PC-9 (cell line): ENCODE measurements at regions not wholly inside any gene's neighbourhood (a gene's known extent, or its start where the extent isn't known, plus 50 kb on each side); places are given as distances from the start of the nearest gene placed in this dataset.

Experiments used
- BruUV-seq: library from RNA; stranded (reverse); fragments of 400-500 nt; replicated peaks from 2 replicates; lab custom pipeline; 2021; lab: Mats Ljungman, UMichigan
- CTCF ChIA-PET: fragments of 300-600 bp; sonication (Branson Sonifier 250); formaldehyde crosslinking; loops from one replicate; lab custom pipeline; 2022; ENCODE audit warnings: antibody characterized with exemption; lab: Charles Lee
- POLR2A ChIA-PET: fragments of 300-600 bp; sonication (Branson Sonifier 250); formaldehyde crosslinking; loops from one replicate; lab custom pipeline; 2022; ENCODE audit warnings: antibody characterized with exemption; ENCODE audit not compliant: unreplicated experiment; lab: Charles Lee
- DNase-seq, 2 experiments: peaks; one replicate each; pipeline versions ENCODE4 v3.0.0 to v3.0.0-alpha.2; 2015 to 2022; ENCODE audit warnings: mixed read lengths in 1 of 2
- H2AFZ ChIP-seq: fragments of 200-600 bp; sonication (generic); 2 replicates; pipeline ENCODE4 v1.8.1; 2017; ENCODE audit warnings: antibody characterized with exemption
- H3F3A ChIP-seq: fragments of 200-600 bp; sonication (generic); 2 replicates; pipeline ENCODE4 v1.8.1; 2017; ENCODE audit warnings: antibody characterized with exemption, mild to moderate bottlenecking, low read depth; ENCODE audit not compliant: insufficient read depth
- H3K27ac ChIP-seq: fragments of 200-600 bp; sonication (generic); 2 replicates; pipeline ENCODE4 v1.6.1; 2016; ENCODE audit warnings: mixed run types
- H3K27me3 ChIP-seq: fragments of 200-600 bp; sonication (generic); 2 replicates; pipeline ENCODE4 v1.6.1; 2016; ENCODE audit warnings: low read depth, mixed run types; ENCODE audit not compliant: insufficient read depth
- H3K36me3 ChIP-seq: fragments of 200-600 bp; sonication (generic); 2 replicates; pipeline ENCODE4 v1.6.1; 2016; ENCODE audit warnings: low read depth, mixed run types
- H3K4me1 ChIP-seq: fragments of 200-600 bp; sonication (generic); replicated peaks from 2 replicates; pipeline ENCODE4 v1.6.1; 2016; ENCODE audit warnings: mixed run types; ENCODE audit not compliant: insufficient read depth
- H3K4me2 ChIP-seq: fragments of 200-600 bp; sonication (generic); 2 replicates; pipeline ENCODE4 v1.6.1; 2017; ENCODE audit warnings: mixed run types
- H3K4me3 ChIP-seq: fragments of 200-600 bp; sonication (generic); 2 replicates; pipeline ENCODE4 v1.6.1; 2016; ENCODE audit warnings: mixed run types
- H3K79me2 ChIP-seq: fragments of 200-600 bp; sonication (generic); 2 replicates; pipeline ENCODE4 v1.6.1; 2017; ENCODE audit warnings: low read depth, mixed run types
- H3K9me2 ChIP-seq: fragments of 200-600 bp; sonication (generic); 2 replicates; pipeline ENCODE4 v1.8.1; 2017; ENCODE audit warnings: mild to moderate bottlenecking; ENCODE audit not compliant: insufficient read depth
- H3K9me3 ChIP-seq: fragments of 200-600 bp; sonication (generic); 2 replicates; pipeline ENCODE4 v1.8.1; 2016; ENCODE audit warnings: low read depth; ENCODE audit not compliant: insufficient read depth
- H4K20me1 ChIP-seq: fragments of 200-600 bp; sonication (generic); 2 replicates; pipeline ENCODE4 v1.8.1; 2017; ENCODE audit not compliant: insufficient read depth
- CTCF ChIP-seq: fragments of 200-600 bp; sonication (generic); conservative IDR thresholded peaks from 2 replicates; pipeline ENCODE4 v1.6.1; 2017; ENCODE audit warnings: mixed run types, antibody characterized with exemption, mild to moderate bottlenecking, moderate library complexity
- EZH2 ChIP-seq: fragments of 200-600 bp; sonication (generic); IDR thresholded peaks from 2 replicates; pipeline ENCODE4 v1.8.0; 2017; ENCODE audit warnings: antibody characterized with exemption, low read depth
- intact Hi-C: fragments of 100-400 bp; cut with micrococcal nuclease; formaldehyde crosslinking; loops from one replicate; pipeline ENCODE4 v1.10.0; 2022; ENCODE audit not compliant: unreplicated experiment

GRCh38 chr4:164550989-164551712 lies 202.8 kb upstream of the SMIM31 start:
- H3K4me1 ChIP-seq: no peaks in the 10 kb centered on the region
- H3K27me3 ChIP-seq: no peaks in the 10 kb centered on the region
- DNase-seq: no peak
- no peaks in the 10 kb centered on the region for H3F3A ChIP-seq
- CTCF ChIA-PET: no interaction called here
- no peaks in the 10 kb centered on the region for H3K36me3 ChIP-seq
- no peak overlapping the region for H3K27ac ChIP-seq
- H3K9me2 ChIP-seq: no peaks in the 10 kb centered on the region
- H2AFZ ChIP-seq: no peak overlapping the region
- intact Hi-C loops: no loop called here
- no peaks in the 10 kb centered on the region for H4K20me1 ChIP-seq
- POLR2A ChIA-PET: no interaction called here
- TF ChIP-seq CTCF (no peak), EZH2 (no peak)
- H3K79me2 ChIP-seq: no peaks in the 10 kb centered on the region
- no peak overlapping the region for H3K4me2 ChIP-seq
- no peaks in the 10 kb centered on the region for H3K9me3 ChIP-seq
- BruUV-seq: no TSS peak
- no peak overlapping the region for H3K4me3 ChIP-seq

- TF ChIP-seq EZH2: no peak
- no peak for TF ChIP-seq CTCF
- Histone ChIP-seq H3K9me2 (no peaks in the 10 kb centered on the region), H3K36me3 (no peaks in the 10 kb centered on the region), H4K20me1 (no peaks in the 10 kb centered on the region), H3K9me3 (no peaks in the 10 kb centered on the region), H3K4me3 (no peak overlapping the region), H3K27me3 (no peaks in the 10 kb centered on the region), H3K27ac (no peak overlapping the region), H3K4me2 (no peak overlapping the region), H3K4me1 (no peaks in the 10 kb centered on the region), H3K79me2 (no peaks in the 10 kb centered on the region), H3F3A (no peaks in the 10 kb centered on the region), H2AFZ (no peak overlapping the region)
- no peak for DNase-seq
- POLR2A ChIA-PET: no interaction called here
- BruUV-seq: no TSS peak
- CTCF ChIA-PET: no interaction called here
- intact Hi-C loops: no loop called here
Measured at GRCh38 chr4:164551713-164552040, 202.3 kb upstream of the SMIM31 start.

GRCh38 chr4:164571593-164572390 lies 182.1 kb upstream of the SMIM31 start:
- no peak for TF ChIP-seq CTCF
- no peak for TF ChIP-seq EZH2

More at GRCh38 chr4:164571593-164572390, 182.1 kb upstream of the SMIM31 start:
- no peaks in the 10 kb centered on the region for H3K9me2 ChIP-seq
- 0 out of 2 replicates have a peak, but pooled peaks cover 7% of the 10 kb centered on the region for H3K4me1 ChIP-seq
- no peaks in the 10 kb centered on the region for H3F3A ChIP-seq
- H3K79me2 ChIP-seq: no peaks in the 10 kb centered on the region
- peak in 1 of 2 experiments; percentile 5 for DNase-seq
- intact Hi-C loops: no loop called here
- H3K36me3 ChIP-seq: no peaks in the 10 kb centered on the region
- H2AFZ ChIP-seq: no peak overlapping the region
- H3K27ac ChIP-seq: no peak overlapping the region
- ChIA-PET CTCF (no interaction called here), POLR2A (no interaction called here)
- H3K4me2 ChIP-seq: no peak overlapping the region
- H3K27me3 ChIP-seq: no peaks in the 10 kb centered on the region
- no peak overlapping the region for H3K4me3 ChIP-seq
- no peaks in the 10 kb centered on the region for H4K20me1 ChIP-seq
- H3K9me3 ChIP-seq: no peaks in the 10 kb centered on the region
- BruUV-seq: no TSS peak
